BJ (cell line): ENCODE measurements at regions not wholly inside any gene's neighbourhood (a gene's known extent, or its start where the extent isn't known, plus 50 kb on each side); places are given as distances from the start of the nearest gene placed in this dataset.

ENCODE experiments used
- CTCF ChIA-PET: fragments of 350-600 bp; formaldehyde crosslinking; extraction: SDS; loops from one replicate; lab custom pipeline; 2021; ENCODE audit warnings: antibody characterized with exemption, inconsistent platforms; lab: Yijun Ruan, JAX
- POLR2A ChIA-PET: fragments of 300-600 bp; sonication (Branson Sonifier 250); formaldehyde crosslinking; extraction: SDS; loops from one replicate; lab custom pipeline; 2021; ENCODE audit warnings: antibody characterized with exemption; lab: Charles Lee
- DNase-seq: peaks from one replicate; pipeline ENCODE4 v3.0.0-alpha.2; 2011; ENCODE audit warnings: low read depth
- H3K27me3 ChIP-seq: 2 replicates; pipeline ENCODE4 v1.6.0; 2011; ENCODE audit warnings: low read length; ENCODE audit not compliant: control insufficient read depth, insufficient read depth
- H3K36me3 ChIP-seq: 2 replicates; pipeline ENCODE4 v1.5.1; 2011; ENCODE audit warnings: low read length; ENCODE audit not compliant: control insufficient read depth, insufficient read depth
- H3K4me3 ChIP-seq: 2 replicates; pipeline ENCODE4 v1.5.1; 2011; ENCODE audit warnings: low read depth, mild to moderate bottlenecking, control low read depth, low read length
- CTCF ChIP-seq: IDR thresholded peaks from 2 replicates; pipeline ENCODE4 v1.5.1; 2011; ENCODE audit warnings: low read depth, mild to moderate bottlenecking, control low read depth, inconsistent platforms, low read length, moderate library complexity; ENCODE audit not compliant: insufficient read depth

DNA sequence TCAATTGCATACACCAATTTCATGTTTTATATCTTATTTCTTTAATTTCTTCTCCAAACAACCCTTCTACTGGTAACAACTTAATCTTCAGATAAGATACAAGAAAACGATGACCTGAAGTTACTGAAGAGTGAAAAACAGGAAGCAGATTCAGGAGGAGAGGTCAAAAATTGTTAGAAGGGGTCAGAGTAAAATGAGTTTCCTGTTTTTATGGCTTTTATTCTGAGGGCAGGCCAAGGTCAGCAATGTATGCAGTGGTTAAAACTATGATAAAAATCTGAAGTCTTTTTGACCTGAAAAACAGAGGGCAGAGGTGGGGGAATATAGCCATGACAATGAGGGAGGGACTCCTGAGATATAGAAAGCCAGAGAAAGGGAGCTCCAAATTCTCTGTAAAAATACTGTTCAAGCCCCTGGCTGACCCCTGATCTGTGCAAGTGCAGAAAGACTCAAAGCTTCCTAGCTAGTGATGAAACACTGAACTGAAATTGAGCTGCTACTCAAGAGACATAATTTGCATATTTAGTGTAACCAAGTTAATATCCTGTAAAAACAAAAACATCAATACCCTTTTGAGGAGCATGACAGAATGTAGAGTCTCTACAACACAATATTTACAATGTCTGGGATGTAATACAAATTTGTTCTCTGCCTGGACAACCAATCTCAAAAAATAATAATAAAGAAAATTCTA, 514.3 kb upstream of the SEL1L start:
- no peak for DNase-seq
- CTCF ChIA-PET = no interaction called here

DNA sequence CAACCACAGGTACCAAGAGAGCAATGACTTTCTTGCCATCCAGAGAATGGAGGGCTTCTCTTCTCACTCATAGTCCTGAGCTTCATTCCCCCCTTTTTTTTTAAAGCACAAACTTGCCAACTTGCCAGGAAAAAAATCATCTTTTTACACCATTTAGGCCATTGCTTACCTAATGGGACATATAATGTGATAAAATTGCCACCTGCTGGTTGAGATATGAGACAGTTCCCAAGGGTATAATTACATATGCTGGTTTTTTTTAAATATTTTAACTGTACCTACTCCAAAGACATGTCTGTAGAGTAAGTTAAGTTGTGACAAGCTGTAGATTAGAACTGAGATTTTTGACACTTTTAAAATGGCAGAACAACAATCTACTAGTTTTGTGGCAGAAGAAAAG, 519.1 kb upstream of the SEL1L start:
- CTCF ChIA-PET = no interaction called here
- POLR2A ChIA-PET = no interaction called here
- TF ChIP-seq CTCF = no peak
- no peaks in the 10 kb centered on the region for H3K27me3 ChIP-seq
- H3K36me3 ChIP-seq = no peaks in the 10 kb centered on the region
- DNase-seq = no peak
- H3K4me3 ChIP-seq = no peak overlapping the region

More for the DNA sequence above, 514.3 kb upstream of the SEL1L start:
- no peak for TF ChIP-seq CTCF
- POLR2A ChIA-PET = no interaction called here
- Histone ChIP-seq H3K36me3 (no peaks in the 10 kb centered on the region), H3K4me3 (no peak overlapping the region), H3K27me3 (no peaks in the 10 kb centered on the region)

DNA sequence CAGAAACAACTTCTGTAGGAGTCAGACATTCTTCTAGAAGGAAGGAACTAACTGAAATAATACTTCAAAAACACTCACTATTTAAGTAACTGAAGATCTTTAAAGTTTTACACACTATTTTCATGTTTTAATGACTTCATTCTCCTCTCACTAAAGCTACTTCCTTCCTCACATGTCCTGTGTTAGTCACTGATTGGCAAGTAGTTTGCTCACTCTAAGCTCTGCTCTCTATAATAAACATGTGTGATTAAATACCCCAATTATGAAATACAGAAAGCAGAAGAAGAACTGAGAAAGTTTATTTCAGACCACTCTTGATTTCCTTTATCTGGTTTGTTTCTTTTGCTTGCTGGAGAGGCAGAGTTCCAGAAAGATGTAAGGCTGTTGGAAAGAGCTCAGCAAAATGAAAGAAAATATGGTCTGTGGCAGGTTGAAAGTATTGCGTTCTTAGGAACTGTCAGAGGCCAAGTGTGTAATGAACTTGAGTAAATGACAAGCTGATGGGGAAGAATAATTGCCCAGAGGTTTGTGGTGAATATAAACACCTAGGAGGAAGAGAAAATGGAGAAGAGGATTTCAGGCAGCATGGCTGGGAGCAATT, 522.0 kb upstream of the SEL1L start:
- TF ChIP-seq CTCF = no peak
- no peak for DNase-seq
- no peak overlapping the region for H3K4me3 ChIP-seq
- CTCF ChIA-PET = interaction anchor here (0.9 kb wide), 1 partner anchor 65 kb away, joined by 3 read pairs; no protein-coding TSS in a partner anchor
- POLR2A ChIA-PET = no interaction called here
- H3K27me3 ChIP-seq = no peaks in the 10 kb centered on the region
- H3K36me3 ChIP-seq = no peaks in the 10 kb centered on the region

- no peaks in the 10 kb centered on the region for H3K36me3 ChIP-seq
- no peak for TF ChIP-seq CTCF
- CTCF ChIA-PET = no interaction called here
- H3K27me3 ChIP-seq = no peaks in the 10 kb centered on the region
- H3K4me3 ChIP-seq = no peak overlapping the region
- POLR2A ChIA-PET = no interaction called here
- DNase-seq = no peak
These were observed 526.6 kb upstream of the SEL1L start for GRCh38 chr14:82060219-82060618.

GRCh38 chr14:82067221-82067875, 533.7 kb upstream of the SEL1L start:
- CTCF ChIA-PET = no interaction called here
- POLR2A ChIA-PET = no interaction called here
- no peak for DNase-seq
- Histone ChIP-seq H3K4me3 (no peak overlapping the region), H3K36me3 (no peaks in the 10 kb centered on the region), H3K27me3 (no peaks in the 10 kb centered on the region)
- TF ChIP-seq CTCF = no peak
